ENCODE measurements at regions not wholly inside any gene's neighbourhood (a gene's known extent, or its start where the extent isn't known, plus 50 kb on each side); places are given as distances from the start of the nearest gene placed in this dataset.

- no TSS peak for BruUV-seq (replicated peaks)
- no peaks in the 10 kb centered on the region for H3K36me3 ChIP-seq (ENCODE audit: control insufficient read depth in 1 of 2, insufficient read depth in 2 of 2, low read length in 2 of 2)
- no peak overlapping the region for H3K27ac ChIP-seq (ENCODE audit: low read depth, low read length)
- no peak overlapping the region for H3K4me3 ChIP-seq (replicated peaks in 1 of 2; ENCODE audit: low read depth in 1 of 2, low read length in 2 of 2)
- H3K9me3 ChIP-seq (ENCODE audit: control insufficient read depth in 1 of 2, insufficient read depth in 1 of 2, low read depth in 1 of 2, low read length in 2 of 2), result no peaks in the 10 kb centered on the region
- no peaks in the 10 kb centered on the region for H3K9me2 ChIP-seq (ENCODE audit: insufficient read depth)
- POLR2A ChIA-PET, result no interaction called here
- CTCF ChIA-PET, result no interaction called here
- no peaks in the 10 kb centered on the region for H3K79me2 ChIP-seq (ENCODE audit: insufficient read depth, low read length)
- no peak for ATAC-seq
- intact Hi-C loops (cut with micrococcal nuclease), result no loop called here
- no peak overlapping the region for H3K9ac ChIP-seq (ENCODE audit: low read length)
- RAD21 ChIA-PET (ENCODE audit: low non-redundant PET in 1 of 2, low total read pairs in 2 of 2, uncharacterized antibody in 2 of 2, unreplicated experiment in 2 of 2), result no interaction called here
- H3K27me3 ChIP-seq (ENCODE audit: insufficient read depth, low read length), result peaks cover 6% of the 10 kb centered on the region; the same call in 1 of the 2 replicates
- TF ChIP-seq SRF (IDR thresholded peaks at IDR 0.05; ENCODE audit: low read depth), result no peak
- no peak for TF ChIP-seq RAD21 (IDR thresholded peaks at IDR 0.05; ENCODE audit: low read depth)
- TF ChIP-seq SP1 (IDR thresholded peaks at IDR 0.05; ENCODE audit: low read depth), result no peak
- TF ChIP-seq ZFX (IDR thresholded peaks at IDR 0.05), result no peak
- no peak for TF ChIP-seq SIN3A (IDR thresholded peaks at IDR 0.05; ENCODE audit: low read depth)
- no peak for TF ChIP-seq CEBPB (IDR thresholded peaks at IDR 0.05; ENCODE audit: low read depth)
- no peak for TF ChIP-seq FOSL1 (IDR thresholded peaks at IDR 0.05; ENCODE audit: low read depth)
- no peak for TF ChIP-seq CBX3 (IDR thresholded peaks at IDR 0.05; ENCODE audit: low read depth)
- no peaks in the 10 kb centered on the region for H3K4me1 ChIP-seq (ENCODE audit: control insufficient read depth in 1 of 2, insufficient read depth in 2 of 2, low read length in 2 of 2)
- no peak overlapping the region for H3K4me2 ChIP-seq (ENCODE audit: low read length)
- H4K20me1 ChIP-seq (ENCODE audit: insufficient read depth), result no peaks in the 10 kb centered on the region
- no peak overlapping the region for H2AFZ ChIP-seq (ENCODE audit: low read depth, low read length, poor library complexity, severe bottlenecking)
- no peak for DNase-seq (ENCODE audit: low read depth, low spot score)
Measured at GRCh38 chr19:30170081-30170480, 202.1 kb upstream of the ZNF536 start.

GRCh38 chr19:30170495-30171137 lies 201.6 kb upstream of the ZNF536 start:
- no peak overlapping the region for H3K4me2 ChIP-seq (ENCODE audit: low read length)
- no peaks in the 10 kb centered on the region for H3K79me2 ChIP-seq (ENCODE audit: insufficient read depth, low read length)
- ChIA-PET CTCF (no interaction called here), POLR2A (no interaction called here), RAD21 (ENCODE audit: low non-redundant PET in 1 of 2, low total read pairs in 2 of 2, uncharacterized antibody in 2 of 2, unreplicated experiment in 2 of 2) (no interaction called here)
- H3K9ac ChIP-seq (ENCODE audit: low read length), result no peak overlapping the region
- intact Hi-C loops (cut with micrococcal nuclease), result no loop called here
- H2AFZ ChIP-seq (ENCODE audit: low read depth, low read length, poor library complexity, severe bottlenecking), result no peak overlapping the region
- no peak overlapping the region for H3K27ac ChIP-seq (ENCODE audit: low read depth, low read length)
- no peaks in the 10 kb centered on the region for H3K9me2 ChIP-seq (ENCODE audit: insufficient read depth)
- ATAC-seq (no peak), DNase-seq (ENCODE audit: low read depth, low spot score) (no peak)
- BruUV-seq (replicated peaks), result no TSS peak
- peaks cover 8% of the 10 kb centered on the region for H3K27me3 ChIP-seq (ENCODE audit: insufficient read depth, low read length)
- H3K4me3 ChIP-seq (replicated peaks in 1 of 2; ENCODE audit: low read depth in 1 of 2, low read length in 2 of 2), result no peak overlapping the region
- no peaks in the 10 kb centered on the region for H3K4me1 ChIP-seq (ENCODE audit: control insufficient read depth in 1 of 2, insufficient read depth in 2 of 2, low read length in 2 of 2)
- no peaks in the 10 kb centered on the region for H3K9me3 ChIP-seq (ENCODE audit: control insufficient read depth in 1 of 2, insufficient read depth in 1 of 2, low read depth in 1 of 2, low read length in 2 of 2)
- no peak for TF ChIP-seq TCF7L2 (IDR thresholded peaks at IDR 0.05; ENCODE audit: borderline replicate concordance, extremely low read depth, insufficient read depth, insufficient read length)
- TF ChIP-seq SRF (IDR thresholded peaks at IDR 0.05; ENCODE audit: low read depth), result no peak
- TF ChIP-seq CTCF (IDR thresholded peaks at IDR 0.05 in 2 of 3, conservative IDR thresholded peaks at IDR 0.05 in 1 of 3; ENCODE audit: borderline replicate concordance in 1 of 3, insufficient read depth in 1 of 3, low read depth in 2 of 3, low read length in 2 of 3), result no peak
- no peak for TF ChIP-seq FOSL1 (IDR thresholded peaks at IDR 0.05; ENCODE audit: low read depth)
- no peak for TF ChIP-seq POLR2AphosphoS5 (IDR thresholded peaks at IDR 0.05; ENCODE audit: low read depth, low read length)
- no peak for TF ChIP-seq RAD21 (IDR thresholded peaks at IDR 0.05; ENCODE audit: low read depth)
- TF ChIP-seq EZH2 (IDR thresholded peaks at IDR 0.05), result no peak
- TF ChIP-seq CEBPB (IDR thresholded peaks at IDR 0.05; ENCODE audit: low read depth), result no peak
- no peak for TF ChIP-seq POLR2A (IDR thresholded peaks at IDR 0.05; ENCODE audit: borderline replicate concordance, extremely low read depth, insufficient read depth, insufficient read length)
- no peak for TF ChIP-seq YY1 (IDR thresholded peaks at IDR 0.05; ENCODE audit: extremely low read depth, insufficient replicate concordance, low read depth, low read length)
- TF ChIP-seq JUND (IDR thresholded peaks at IDR 0.05), result no peak
- no peak for TF ChIP-seq EGR1 (IDR thresholded peaks at IDR 0.05; ENCODE audit: low read depth)
- no peaks in the 10 kb centered on the region for H3K36me3 ChIP-seq (ENCODE audit: control insufficient read depth in 1 of 2, insufficient read depth in 2 of 2, low read length in 2 of 2)
- H4K20me1 ChIP-seq (ENCODE audit: insufficient read depth), result no peaks in the 10 kb centered on the region
